DMS153 treated with DMSO at 0.1 percent for 48 hours (cell line): ENCODE measurements at regions not wholly inside any gene's neighbourhood (a gene's known extent, or its start where the extent isn't known, plus 50 kb on each side); places are given as distances from the start of the nearest gene placed in this dataset.

Experiments
- DNase-seq: peaks from one replicate; lab custom pipeline; 2025; ENCODE audit not compliant: unreplicated experiment; lab: John Stamatoyannopoulos, UW

- DNase-seq = no peak
Measured at GRCh38 chr14:36035675-36036074, 140.8 kb downstream of the PTCSC3 start.

GRCh38 chr14:36028665-36029064, 147.9 kb downstream of the PTCSC3 start:
- DNase-seq = no peak

GRCh38 chr14:36028218-36028617, 148.3 kb downstream of the PTCSC3 start:
- no peak for DNase-seq

GRCh38 chr14:36027354-36027753, 149.2 kb downstream of the PTCSC3 start:
- DNase-seq = no peak

GRCh38 chr14:36022765-36023410, 153.6 kb downstream of the PTCSC3 start:
- DNase-seq = no peak

GRCh38 chr14:36021591-36022320, 154.8 kb downstream of the PTCSC3 start:
- DNase-seq = no peak

- no peak for DNase-seq
Measured at GRCh38 chr14:36021030-36021422, 155.5 kb downstream of the PTCSC3 start.

- DNase-seq = no peak
Measured at GRCh38 chr14:36020120-36021029, 156.1 kb downstream of the PTCSC3 start.

GRCh38 chr14:36019126-36019525, 157.4 kb downstream of the PTCSC3 start:
- no peak for DNase-seq

GRCh38 chr14:36014236-36014635, 162.3 kb downstream of the PTCSC3 start:
- no peak for DNase-seq

GRCh38 chr14:36013483-36013882, 163.0 kb downstream of the PTCSC3 start:
- no peak for DNase-seq

GRCh38 chr14:36012621-36013020, 163.9 kb downstream of the PTCSC3 start:
- no peak for DNase-seq

- DNase-seq = no peak
Measured at GRCh38 chr14:36009643-36010042, 166.9 kb downstream of the PTCSC3 start.

GRCh38 chr14:36006623-36007022, 169.9 kb downstream of the PTCSC3 start:
- no peak for DNase-seq

GRCh38 chr14:36005670-36006069, 170.9 kb downstream of the PTCSC3 start:
- no peak for DNase-seq

- no peak for DNase-seq
Measured at GRCh38 chr14:36001936-36002335, 174.6 kb downstream of the PTCSC3 start.

- no peak for DNase-seq
Measured at GRCh38 chr14:35999294-35999693, 173.2 kb downstream of the BRMS1L start.

- DNase-seq = no peak
Measured at GRCh38 chr14:35998303-35998702, 172.2 kb downstream of the BRMS1L start.

GRCh38 chr14:35993684-35993960, 167.5 kb downstream of the BRMS1L start:
- no peak for DNase-seq

- no peak for DNase-seq
Measured at GRCh38 chr14:35992816-35993683, 166.9 kb downstream of the BRMS1L start.

GRCh38 chr14:35991356-35991755, 165.2 kb downstream of the BRMS1L start:
- no peak for DNase-seq
